Thyroid gland (tissue), 4 donors: ENCODE measurements at regions not wholly inside any gene's neighbourhood (a gene's known extent, or its start where the extent isn't known, plus 50 kb on each side); places are given as distances from the start of the nearest gene placed in this dataset.

Experiments used
- CTCF ChIP-seq, 6 experiments: fragments of 200-600 bp in 3 of 6; fragments of 450-650 bp in 3 of 6; sonication (generic) in 3 of 6; IDR thresholded peaks; one replicate each; pipeline ENCODE4 v1.5.1; 2016 to 2019; ENCODE audit warnings: antibody characterized with exemption in 6 of 6, mild to moderate bottlenecking in 2 of 6, inconsistent platforms in 1 of 6, moderate library complexity in 1 of 6
- POLR2A ChIP-seq, 2 donors: fragments of 450-650 bp; IDR thresholded peaks; one replicate each; pipeline ENCODE4 v1.6.1; 2017; ENCODE audit warnings: antibody characterized with exemption in 2 of 2, mild to moderate bottlenecking in 2 of 2, moderate library complexity in 1 of 2

DNA sequence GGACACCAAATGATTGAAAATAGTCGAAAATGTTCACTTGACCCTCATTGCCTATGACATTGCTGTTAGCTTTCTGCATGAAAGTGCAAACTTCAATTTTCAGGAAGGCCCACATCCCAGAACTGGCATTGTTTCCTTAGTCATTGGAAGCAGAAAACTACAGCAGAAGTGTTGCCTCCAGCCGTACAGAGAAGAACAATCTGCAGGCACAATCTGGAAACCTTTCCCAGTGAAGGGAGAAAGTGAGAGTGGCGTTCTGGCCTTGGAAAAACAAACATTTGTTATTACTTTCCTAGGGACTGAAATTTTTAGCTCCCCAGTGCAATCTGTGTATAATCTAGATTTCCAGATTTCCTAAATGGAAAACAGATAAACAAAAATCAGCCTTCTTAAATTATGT is 529.5 kb upstream of the RBFOX1 start:
- no peak for TF ChIP-seq POLR2A (IDR thresholded peaks at IDR 0.05)
- TF ChIP-seq CTCF (IDR thresholded peaks at IDR 0.05), result no peak
